ENCODE measurements at regions not wholly inside any gene's neighbourhood (a gene's known extent, or its start where the extent isn't known, plus 50 kb on each side); places are given as distances from the start of the nearest gene placed in this dataset.

- no peak for TF ChIP-seq CTCF (IDR thresholded peaks at IDR 0.05)
- FAIRE-seq: no peak
These were observed 367.7 kb upstream of the CAMK1G start for GRCh38 chr1:209215826-209216225.

GRCh38 chr1:209218113-209218512, 365.4 kb upstream of the CAMK1G start:
- peak in 2 of 4 donors; percentile 37 to 57 for ATAC-seq
- Histone ChIP-seq H3K27me3 (peaks cover 0 to 8% (median 0%) of the 10 kb centered on the region in 4 donors), H3K9me3 (no peaks in the 10 kb centered on the region), H3K4me3 (no peak overlapping the region), H3K36me3 (no peaks in the 10 kb centered on the region), H3K27ac (no peak overlapping the region), H3K4me1 (no peaks in the 10 kb centered on the region)
- no peak for FAIRE-seq
- no peak for TF ChIP-seq CTCF (IDR thresholded peaks at IDR 0.05)
- intact Hi-C loops (cut with DNase I): no loop called here
- no peak for DNase-seq

More at GRCh38 chr1:209215826-209216225, 367.7 kb upstream of the CAMK1G start:
- Histone ChIP-seq H3K4me3 (no peak overlapping the region), H3K27me3 (peaks cover 0 to 11% (median 0%) of the 10 kb centered on the region in 4 donors), H3K4me1 (no peaks in the 10 kb centered on the region), H3K36me3 (no peaks in the 10 kb centered on the region), H3K27ac (no peak overlapping the region), H3K9me3 (no peaks in the 10 kb centered on the region)
- intact Hi-C loops (cut with DNase I): no loop called here
- no peak for DNase-seq
- ATAC-seq: no peak

- H3K9me3 ChIP-seq: no peaks in the 10 kb centered on the region
- TF ChIP-seq CTCF (IDR thresholded peaks at IDR 0.05): no peak
- no peak overlapping the region for H3K4me3 ChIP-seq
- no peak for FAIRE-seq
- H3K27me3 ChIP-seq: no peaks in the 10 kb centered on the region
- intact Hi-C loops (cut with DNase I): no loop called here
- no peak for ATAC-seq
- H3K4me1 ChIP-seq: no peaks in the 10 kb centered on the region
- no peak for DNase-seq
- H3K36me3 ChIP-seq: no peaks in the 10 kb centered on the region
- WGBS, 2 donors: 90 to 94% methylated on average over 3 of the region's 3 CpGs
- H3K27ac ChIP-seq: no peak overlapping the region
These were observed 364.5 kb upstream of the CAMK1G start for GRCh38 chr1:209218981-209219380.

- 70 to 71% methylated on average over 16 of the region's 16 CpGs for WGBS, 2 donors
- ATAC-seq: no peak
- Histone ChIP-seq H3K4me1 (no peaks in the 10 kb centered on the region), H3K27ac (no peak overlapping the region), H3K9me3 (no peaks in the 10 kb centered on the region), H3K4me3 (no peak overlapping the region), H3K27me3 (no peaks in the 10 kb centered on the region), H3K36me3 (no peaks in the 10 kb centered on the region)
- DNase-seq: no peak
- TF ChIP-seq CTCF (IDR thresholded peaks at IDR 0.05): no peak
- no peak for FAIRE-seq
- intact Hi-C loops (cut with DNase I): no loop called here
These were observed 363.6 kb upstream of the CAMK1G start for GRCh38 chr1:209219791-209220524.

GRCh38 chr1:209222826-209223225, 360.7 kb upstream of the CAMK1G start:
- DNase-seq (no peak), FAIRE-seq (no peak), ATAC-seq (no peak)
- TF ChIP-seq CTCF (IDR thresholded peaks at IDR 0.05): no peak
- H3K4me1 ChIP-seq: no peaks in the 10 kb centered on the region
- H3K36me3 ChIP-seq: no peaks in the 10 kb centered on the region
- H3K27me3 ChIP-seq: no peaks in the 10 kb centered on the region
- H3K27ac ChIP-seq: no peak overlapping the region
- intact Hi-C loops (cut with DNase I): no loop called here
- no peak overlapping the region for H3K4me3 ChIP-seq
- no peaks in the 10 kb centered on the region for H3K9me3 ChIP-seq
- WGBS, 2 donors: 75 to 85% methylated on average over 5 of the region's 5 CpGs
